Heart right ventricle (tissue), 16 donors: ENCODE measurements at regions not wholly inside any gene's neighbourhood (a gene's known extent, or its start where the extent isn't known, plus 50 kb on each side); places are given as distances from the start of the nearest gene placed in this dataset.
A peak's percentile ranks its signal among the peaks of the same experiment; 100 is the strongest.

Experiments used
- ATAC-seq, 8 donors: fragments of 200-7000 bp; cut with Tn5 transposase; one replicate each; pipeline ENCODE4 v1.9.1; 2020; ENCODE audit warnings: mild to moderate bottlenecking in 8 of 8, moderate library complexity in 8 of 8, moderate number of reproducible peaks in 1 of 8
- DNase-seq, 2 donors: peaks; one replicate each; pipeline ENCODE4 v3.0.0-alpha.2; 2020
- H3K27ac ChIP-seq, 10 donors: fragments of 200-600 bp; sonication (generic) in 2 of 10; one replicate each; pipeline versions ENCODE4 v1.5.0 to v1.8.0; 2020 to 2022; ENCODE audit warnings: mild to moderate bottlenecking in 3 of 10
- H3K27me3 ChIP-seq, 7 donors: fragments of 200-600 bp; one replicate each; pipeline ENCODE4 v1.8.0; 2021 to 2022; ENCODE audit warnings: mild to moderate bottlenecking in 2 of 7
- H3K36me3 ChIP-seq, 9 donors: fragments of 200-600 bp; sonication (generic) in 1 of 9; one replicate each; pipeline versions ENCODE4 v1.5.0 to v1.8.0; 2020 to 2022; ENCODE audit warnings: mild to moderate bottlenecking in 2 of 9
- H3K4me1 ChIP-seq, 9 donors: fragments of 200-600 bp; sonication (generic) in 1 of 9; one replicate each; pipeline versions ENCODE4 v1.5.0 to v1.8.0; 2020 to 2022; ENCODE audit warnings: mild to moderate bottlenecking in 4 of 9
- H3K4me3 ChIP-seq, 10 donors: fragments of 200-600 bp; sonication (generic) in 2 of 10; one replicate each; pipeline versions ENCODE4 v1.5.0 to v1.8.0; 2020 to 2022; ENCODE audit warnings: mild to moderate bottlenecking in 7 of 10, moderate library complexity in 2 of 10
- H3K9me3 ChIP-seq, 11 donors: fragments of 200-600 bp in 10 of 11; sonication (generic) in 2 of 11; one replicate each; pipeline versions ENCODE4 v1.5.0 to v1.8.0; 2013 to 2022; ENCODE audit warnings: mild to moderate bottlenecking in 2 of 11, control low read depth in 1 of 11, moderate library complexity in 1 of 11
- WGBS, 2 donors: extraction: QIAGEN DNeasy Blood & Tissue Kit; methylation state at CpG; one replicate each; pipeline ENCODE4 v1.1.7; 2013; ENCODE audit warnings: inconsistent platforms in 1 of 2; 5-methylcytosine and 5-hydroxymethylcytosine counted together
- intact Hi-C, 10 donors: fragments of 100-400 bp; cut with DNase I; formaldehyde crosslinking; loops; one replicate each; pipeline versions ENCODE4 v1.11.1 to v1.14.2; 2022
- TF ChIP-seq, protein P1 (sequence below), 9 donors: fragments of 200-600 bp; sonication (generic) in 2 of 9; IDR thresholded peaks; one replicate each; pipeline versions ENCODE4 v1.5.0 to v1.8.0; 2021 to 2022; ENCODE audit warnings: antibody characterized with exemption in 9 of 9, mild to moderate bottlenecking in 5 of 9, moderate library complexity in 1 of 9
- donor health status: Arrhythmogenic right ventricular cardiomyopathy.
- donor health status: ischemic (EF 13 %, LVEDD 7.1; RV severe dilation, severe dysfunction).
- donor health status: healthy with polysubstance abuse.
- donor health status: DM: no; HTN: yes; CAD: no.
- donor health status: DM: no; HTN: no; CAD: no.
- donor health status: ischemic (EF 25% LVEDD 6.9; RV normal size, moderate dysfunction).
- donor health status: ischemic (EF 25% LVEDD 5.7; RV mildly dilated, moderate dysfunction).
- donor health status: healthy.
- donor health status: DM: yes; HTN: yes; CAD: no.
- donor health status: Ischemic cardiomyopathy.
- donor health status: ischemic (EF 35%, LVEDD 5.7; RV mildly dilated, moderate dysfunction).
- donor health status: nonischemic (EF 11% LVEDD 7.7; RV severe dilation, severe dysfunction).
- donor health status: DM: yes; HTN: yes; CAD: no.
- donor health status: PGD.
- donor health status: ischemic (EF 29% LVEDD 5.4; RV normal size, mild dysfunction).
- donor health status: nonischemic (EF 23%, LVEDD 6.1; RV moderate dilation, normal function).

DNA sequence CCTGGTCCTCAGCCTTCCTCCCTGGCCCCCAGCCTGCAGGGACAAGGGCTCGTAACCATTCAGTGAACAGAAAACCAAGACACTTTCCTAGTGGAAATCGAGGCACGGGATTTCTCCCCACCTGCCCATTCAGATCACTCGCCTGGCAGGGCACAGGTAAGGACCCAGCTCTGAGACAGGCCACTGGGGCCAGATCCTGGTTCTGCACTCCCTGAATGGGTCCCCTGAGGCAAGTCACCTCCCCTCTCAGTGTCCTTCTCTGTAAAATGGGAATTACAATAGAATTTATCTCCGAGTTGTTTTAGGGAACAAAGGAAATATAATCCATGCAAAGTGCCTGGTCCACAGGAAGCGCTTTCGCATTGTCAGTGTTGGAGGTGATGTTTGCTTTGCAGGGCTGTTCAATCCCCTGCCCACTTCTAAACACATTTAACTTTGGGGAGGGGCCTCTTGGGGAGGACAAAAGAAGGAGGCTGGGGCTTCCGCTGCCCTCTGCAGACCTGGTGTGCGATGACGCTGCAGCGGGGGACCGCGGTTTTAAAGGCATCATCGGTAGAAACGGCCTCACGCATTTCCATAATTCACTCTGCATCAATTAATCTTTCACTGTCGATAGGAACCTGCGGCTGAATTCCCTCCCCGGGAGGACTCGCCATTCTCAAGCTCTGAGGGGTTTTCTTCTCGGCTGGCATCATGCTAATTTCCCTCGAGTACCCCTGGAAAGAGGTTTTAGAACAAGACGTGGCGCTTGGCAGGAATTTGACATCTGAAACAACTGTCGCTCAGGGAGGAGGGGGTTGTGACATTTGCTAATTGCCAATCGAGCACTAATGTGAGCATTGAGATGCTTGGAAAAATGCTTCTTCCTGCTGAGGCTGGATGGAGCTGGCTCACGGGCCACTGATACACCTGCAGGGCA is 70.4 kb upstream of the FGF3 start:
- TF ChIP-seq, protein P1, sequence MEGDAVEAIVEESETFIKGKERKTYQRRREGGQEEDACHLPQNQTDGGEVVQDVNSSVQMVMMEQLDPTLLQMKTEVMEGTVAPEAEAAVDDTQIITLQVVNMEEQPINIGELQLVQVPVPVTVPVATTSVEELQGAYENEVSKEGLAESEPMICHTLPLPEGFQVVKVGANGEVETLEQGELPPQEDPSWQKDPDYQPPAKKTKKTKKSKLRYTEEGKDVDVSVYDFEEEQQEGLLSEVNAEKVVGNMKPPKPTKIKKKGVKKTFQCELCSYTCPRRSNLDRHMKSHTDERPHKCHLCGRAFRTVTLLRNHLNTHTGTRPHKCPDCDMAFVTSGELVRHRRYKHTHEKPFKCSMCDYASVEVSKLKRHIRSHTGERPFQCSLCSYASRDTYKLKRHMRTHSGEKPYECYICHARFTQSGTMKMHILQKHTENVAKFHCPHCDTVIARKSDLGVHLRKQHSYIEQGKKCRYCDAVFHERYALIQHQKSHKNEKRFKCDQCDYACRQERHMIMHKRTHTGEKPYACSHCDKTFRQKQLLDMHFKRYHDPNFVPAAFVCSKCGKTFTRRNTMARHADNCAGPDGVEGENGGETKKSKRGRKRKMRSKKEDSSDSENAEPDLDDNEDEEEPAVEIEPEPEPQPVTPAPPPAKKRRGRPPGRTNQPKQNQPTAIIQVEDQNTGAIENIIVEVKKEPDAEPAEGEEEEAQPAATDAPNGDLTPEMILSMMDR (IDR thresholded peaks at IDR 0.05): no peak
- Histone ChIP-seq H3K36me3 (no peaks in the 10 kb centered on the region), H3K27me3 (peaks cover 0 to 55% (median 39%) of the 10 kb centered on the region in 7 donors), H3K9me3 (no peaks in the 10 kb centered on the region), H3K4me1 (peaks cover 0 to 14% (median 0%) of the 10 kb centered on the region in 9 donors), H3K4me3 (no peak overlapping the region), H3K27ac (no peak overlapping the region)
- no peak for DNase-seq
- no peak for ATAC-seq
- 32 to 34% methylated on average over 27 of the region's 27 CpGs for WGBS, 2 donors
- intact Hi-C loops: loop anchor here in 8 of 10 donors (2.0 to 5.0 kb wide), 4 partner anchors 187 to 203 kb away; partner anchors contain the start of gene FGF19 (in 3 of the 8)

GRCh38 chr11:69890476-69890875 is 71.3 kb upstream of the FGF3 start:
- DNase-seq (no peak), ATAC-seq (no peak)
- H3K4me3 ChIP-seq: no peak overlapping the region
- WGBS, 2 donors: 85 to 91% methylated on average over 6 of the region's 6 CpGs
- TF ChIP-seq, protein P1 (IDR thresholded peaks at IDR 0.05): no peak
- peaks cover 0 to 14% (median 0%) of the 10 kb centered on the region in 9 donors for H3K4me1 ChIP-seq
- H3K9me3 ChIP-seq: no peaks in the 10 kb centered on the region
- intact Hi-C loops: loop anchor here in 2 of 10 donors (5.0 kb wide), 2 partner anchors 188 to 193 kb away; partner anchors contain the start of gene FGF19 (in 1 of the 2)
- no peaks in the 10 kb centered on the region for H3K36me3 ChIP-seq
- peaks cover 0 to 62% (median 39%) of the 10 kb centered on the region in 7 donors for H3K27me3 ChIP-seq
- H3K27ac ChIP-seq: no peak overlapping the region

DNA sequence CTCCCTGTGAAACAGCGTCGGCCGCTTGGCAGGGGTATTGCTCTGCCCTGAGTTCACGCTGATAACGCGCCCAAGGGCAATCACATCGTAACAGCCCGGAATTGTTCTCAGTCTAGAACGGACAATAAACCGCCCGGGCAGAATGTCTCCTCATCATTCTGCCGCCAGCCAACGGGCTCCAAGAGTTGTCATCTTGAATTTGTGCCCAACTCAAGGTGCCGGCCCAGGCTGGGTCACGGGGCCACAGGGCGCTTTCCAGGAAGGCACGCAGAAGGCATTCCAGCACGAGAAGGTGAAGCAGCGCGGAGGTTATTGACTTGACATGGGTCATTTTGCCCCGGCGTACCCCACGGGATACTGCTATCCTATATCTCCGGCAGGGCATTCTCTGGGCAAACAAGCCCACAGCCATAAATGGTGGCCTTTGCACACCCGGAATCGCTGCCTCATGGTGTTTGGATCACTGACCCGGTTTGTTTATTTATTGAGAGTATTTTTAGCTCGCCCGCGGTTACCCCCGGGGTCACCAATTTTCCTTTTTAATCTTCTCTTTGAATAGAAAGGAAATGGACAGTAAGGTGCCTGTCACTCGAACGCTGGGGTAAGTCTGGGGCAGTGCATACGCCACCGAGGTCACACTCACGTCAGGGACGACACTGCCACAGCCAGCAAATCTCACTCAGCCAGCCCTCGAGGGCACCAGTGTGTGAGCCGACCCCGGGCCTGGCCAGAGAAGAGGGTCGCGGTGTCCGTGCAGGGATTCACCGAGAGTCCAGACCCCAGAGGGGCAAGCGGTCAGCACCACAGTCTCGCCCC is 72.4 kb upstream of the FGF3 start:
- peaks cover 0 to 14% (median 0%) of the 10 kb centered on the region in 9 donors for H3K4me1 ChIP-seq

More for the DNA sequence above, 72.4 kb upstream of the FGF3 start:
- Histone ChIP-seq H3K27me3 (peaks cover 0 to 63% (median 39%) of the 10 kb centered on the region in 7 donors), H3K4me3 (no peak overlapping the region), H3K36me3 (no peaks in the 10 kb centered on the region), H3K27ac (no peak overlapping the region), H3K9me3 (no peaks in the 10 kb centered on the region)
- DNase-seq (no peak), ATAC-seq (peak in 5 of 8 donors; percentile 9 to 71 (median 34))
- TF ChIP-seq, protein P1 (IDR thresholded peaks at IDR 0.05): no peak
- intact Hi-C loops: loop anchor here in 2 of 10 donors (5.0 kb wide), 2 partner anchors 189 to 194 kb away; partner anchors contain the start of gene FGF19 (in 1 of the 2)
- WGBS, 2 donors: 56 to 65% methylated on average over 46 of the region's 46 CpGs
